Smooth muscle cell (in vitro differentiated cells): ENCODE measurements at regions not wholly inside any gene's neighbourhood (a gene's known extent, or its start where the extent isn't known, plus 50 kb on each side); places are given as distances from the start of the nearest gene placed in this dataset. TPM values are rescaled to one million over a fixed set of nuclear protein-coding genes. Genes with fewer than 3 reads are reported as not detected.

Source experiments
- microRNA-seq: library from miRNA; unstranded; fragments of <30 nt; microRNA quantifications from one replicate; pipeline ENCODE4, GENCODE V29; 2016; ENCODE audit warnings: borderline number of aligned reads
- small RNA-seq: library from RNA; depleted of rRNA; stranded (forward); fragments of <200 nt; gene quantifications from one replicate; pipeline ENCODE3, GENCODE V24; 2014

Small RNAs in the stretch of these regions (microRNA-seq; reads per million reads assigned to microRNA genes)
- not detected for gene MIR1302-4

Small RNAs in the stretch of these regions (small RNA-seq; reads per million reads assigned to genes)
- gene MIR1302-4 = not detected
